HL-60 (cell line): ENCODE measurements at regions not wholly inside any gene's neighbourhood (a gene's known extent, or its start where the extent isn't known, plus 50 kb on each side); places are given as distances from the start of the nearest gene placed in this dataset.

Source experiments
- GABPA ChIP-seq: IDR thresholded peaks from 2 replicates; pipeline ENCODE4 v1.6.1; 2012; ENCODE audit warnings: low read depth
- POLR2AphosphoS5 ChIP-seq: IDR thresholded peaks from 2 replicates; pipeline ENCODE4 v1.6.1; 2012; ENCODE audit warnings: low read depth
- SPI1 ChIP-seq: IDR thresholded peaks from 2 replicates; pipeline ENCODE4 v1.6.1; 2012; ENCODE audit warnings: low read depth, mild to moderate bottlenecking, borderline replicate concordance
- TF ChIP-seq, protein P1 (sequence below): IDR thresholded peaks from one replicate; pipeline ENCODE4 v1.5.1; 2011; ENCODE audit warnings: low read length, control low read depth, inconsistent platforms; ENCODE audit not compliant: insufficient read depth
- TF ChIP-seq, protein P2 (sequence below): IDR thresholded peaks from 2 replicates; pipeline ENCODE4 v1.6.1; 2012; ENCODE audit warnings: low read depth; ENCODE audit not compliant: insufficient replicate concordance

DNA sequence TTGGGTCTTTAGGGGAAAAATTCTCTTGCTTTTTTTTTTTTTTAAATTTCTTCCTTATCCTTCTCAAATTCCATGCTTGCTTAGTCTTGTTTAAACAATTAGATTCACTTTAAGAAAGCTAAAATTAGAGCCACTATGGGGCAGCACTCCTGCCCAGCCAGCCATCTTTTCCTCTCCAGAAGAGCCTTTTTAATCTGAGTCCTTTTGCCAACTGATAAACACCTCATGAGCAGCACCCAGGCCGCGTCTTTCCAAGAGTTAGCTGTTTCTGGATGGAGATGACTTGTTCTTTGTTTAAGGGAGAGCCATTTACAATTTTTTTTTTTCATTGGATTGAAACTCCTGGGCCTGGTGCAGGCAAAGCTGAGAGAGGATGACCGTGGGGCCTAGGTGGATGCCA, 53.3 kb upstream of the TSPAN2 start:
- TF ChIP-seq, protein P1, sequence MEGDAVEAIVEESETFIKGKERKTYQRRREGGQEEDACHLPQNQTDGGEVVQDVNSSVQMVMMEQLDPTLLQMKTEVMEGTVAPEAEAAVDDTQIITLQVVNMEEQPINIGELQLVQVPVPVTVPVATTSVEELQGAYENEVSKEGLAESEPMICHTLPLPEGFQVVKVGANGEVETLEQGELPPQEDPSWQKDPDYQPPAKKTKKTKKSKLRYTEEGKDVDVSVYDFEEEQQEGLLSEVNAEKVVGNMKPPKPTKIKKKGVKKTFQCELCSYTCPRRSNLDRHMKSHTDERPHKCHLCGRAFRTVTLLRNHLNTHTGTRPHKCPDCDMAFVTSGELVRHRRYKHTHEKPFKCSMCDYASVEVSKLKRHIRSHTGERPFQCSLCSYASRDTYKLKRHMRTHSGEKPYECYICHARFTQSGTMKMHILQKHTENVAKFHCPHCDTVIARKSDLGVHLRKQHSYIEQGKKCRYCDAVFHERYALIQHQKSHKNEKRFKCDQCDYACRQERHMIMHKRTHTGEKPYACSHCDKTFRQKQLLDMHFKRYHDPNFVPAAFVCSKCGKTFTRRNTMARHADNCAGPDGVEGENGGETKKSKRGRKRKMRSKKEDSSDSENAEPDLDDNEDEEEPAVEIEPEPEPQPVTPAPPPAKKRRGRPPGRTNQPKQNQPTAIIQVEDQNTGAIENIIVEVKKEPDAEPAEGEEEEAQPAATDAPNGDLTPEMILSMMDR, result no peak
- no peak for TF ChIP-seq POLR2AphosphoS5
- TF ChIP-seq GABPA, result no peak
- TF ChIP-seq, protein P2, sequence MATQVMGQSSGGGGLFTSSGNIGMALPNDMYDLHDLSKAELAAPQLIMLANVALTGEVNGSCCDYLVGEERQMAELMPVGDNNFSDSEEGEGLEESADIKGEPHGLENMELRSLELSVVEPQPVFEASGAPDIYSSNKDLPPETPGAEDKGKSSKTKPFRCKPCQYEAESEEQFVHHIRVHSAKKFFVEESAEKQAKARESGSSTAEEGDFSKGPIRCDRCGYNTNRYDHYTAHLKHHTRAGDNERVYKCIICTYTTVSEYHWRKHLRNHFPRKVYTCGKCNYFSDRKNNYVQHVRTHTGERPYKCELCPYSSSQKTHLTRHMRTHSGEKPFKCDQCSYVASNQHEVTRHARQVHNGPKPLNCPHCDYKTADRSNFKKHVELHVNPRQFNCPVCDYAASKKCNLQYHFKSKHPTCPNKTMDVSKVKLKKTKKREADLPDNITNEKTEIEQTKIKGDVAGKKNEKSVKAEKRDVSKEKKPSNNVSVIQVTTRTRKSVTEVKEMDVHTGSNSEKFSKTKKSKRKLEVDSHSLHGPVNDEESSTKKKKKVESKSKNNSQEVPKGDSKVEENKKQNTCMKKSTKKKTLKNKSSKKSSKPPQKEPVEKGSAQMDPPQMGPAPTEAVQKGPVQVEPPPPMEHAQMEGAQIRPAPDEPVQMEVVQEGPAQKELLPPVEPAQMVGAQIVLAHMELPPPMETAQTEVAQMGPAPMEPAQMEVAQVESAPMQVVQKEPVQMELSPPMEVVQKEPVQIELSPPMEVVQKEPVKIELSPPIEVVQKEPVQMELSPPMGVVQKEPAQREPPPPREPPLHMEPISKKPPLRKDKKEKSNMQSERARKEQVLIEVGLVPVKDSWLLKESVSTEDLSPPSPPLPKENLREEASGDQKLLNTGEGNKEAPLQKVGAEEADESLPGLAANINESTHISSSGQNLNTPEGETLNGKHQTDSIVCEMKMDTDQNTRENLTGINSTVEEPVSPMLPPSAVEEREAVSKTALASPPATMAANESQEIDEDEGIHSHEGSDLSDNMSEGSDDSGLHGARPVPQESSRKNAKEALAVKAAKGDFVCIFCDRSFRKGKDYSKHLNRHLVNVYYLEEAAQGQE, result no peak
- TF ChIP-seq SPI1, result no peak
